ENCODE measurements at regions not wholly inside any gene's neighbourhood (a gene's known extent, or its start where the extent isn't known, plus 50 kb on each side); places are given as distances from the start of the nearest gene placed in this dataset.

- TF ChIP-seq SUZ12 (IDR thresholded peaks at IDR 0.05; ENCODE audit: extremely low read depth, insufficient read depth, insufficient read length): no peak
- TF ChIP-seq ZNF274 (IDR thresholded peaks at IDR 0.05; ENCODE audit: low read depth, low read length): no peak
- TF ChIP-seq YY1 (IDR thresholded peaks at IDR 0.05; ENCODE audit: insufficient read depth, insufficient read length): no peak
- H3K4me3 ChIP-seq (ENCODE audit: insufficient read length, low read depth): no peak overlapping the region
- no peaks in the 10 kb centered on the region for H3K4me1 ChIP-seq (ENCODE audit: insufficient read depth, insufficient read length)
- H3K9me3 ChIP-seq (ENCODE audit: insufficient read depth, low read length): no peaks in the 10 kb centered on the region
- DNase-seq (ENCODE audit: low read depth, low spot score): no peak
- no peak overlapping the region for H3K9ac ChIP-seq (ENCODE audit: insufficient read length, low read depth)
- no peaks in the 10 kb centered on the region for H3K27me3 ChIP-seq (ENCODE audit: insufficient read depth, insufficient read length)
- H3K36me3 ChIP-seq (ENCODE audit: insufficient read depth, insufficient read length, low read length): no peaks in the 10 kb centered on the region
Measured at GRCh38 chr10:105885495-105885894, 1244.4 kb downstream of the SORCS3 start.

- Histone ChIP-seq H3K36me3 (ENCODE audit: insufficient read depth, insufficient read length, low read length) (no peaks in the 10 kb centered on the region), H3K4me3 (ENCODE audit: insufficient read length, low read depth) (no peak overlapping the region), H3K9ac (ENCODE audit: insufficient read length, low read depth) (no peak overlapping the region), H3K4me1 (ENCODE audit: insufficient read depth, insufficient read length) (no peaks in the 10 kb centered on the region), H3K9me3 (ENCODE audit: insufficient read depth, low read length) (no peaks in the 10 kb centered on the region), H3K27me3 (ENCODE audit: insufficient read depth, insufficient read length) (no peaks in the 10 kb centered on the region)
- TF ChIP-seq ZNF274 (IDR thresholded peaks at IDR 0.05; ENCODE audit: low read depth, low read length) (no peak), SUZ12 (IDR thresholded peaks at IDR 0.05; ENCODE audit: extremely low read depth, insufficient read depth, insufficient read length) (no peak), YY1 (IDR thresholded peaks at IDR 0.05; ENCODE audit: insufficient read depth, insufficient read length) (no peak)
- DNase-seq (ENCODE audit: low read depth, low spot score): no peak
Measured at GRCh38 chr10:105879401-105879800, 1238.3 kb downstream of the SORCS3 start.

GRCh38 chr10:105875050-105875449 is 1234.0 kb downstream of the SORCS3 start:
- no peaks in the 10 kb centered on the region for H3K27me3 ChIP-seq (ENCODE audit: insufficient read depth, insufficient read length)
- no peaks in the 10 kb centered on the region for H3K36me3 ChIP-seq (ENCODE audit: insufficient read depth, insufficient read length, low read length)
- TF ChIP-seq YY1 (IDR thresholded peaks at IDR 0.05; ENCODE audit: insufficient read depth, insufficient read length) (no peak), ZNF274 (IDR thresholded peaks at IDR 0.05; ENCODE audit: low read depth, low read length) (no peak), SUZ12 (IDR thresholded peaks at IDR 0.05; ENCODE audit: extremely low read depth, insufficient read depth, insufficient read length) (no peak)
- no peak overlapping the region for H3K9ac ChIP-seq (ENCODE audit: insufficient read length, low read depth)
- no peak for DNase-seq (ENCODE audit: low read depth, low spot score)
- H3K4me3 ChIP-seq (ENCODE audit: insufficient read length, low read depth): no peak overlapping the region
- 0 out of 2 replicates have a peak, but pooled peaks cover 9% of the 10 kb centered on the region for H3K9me3 ChIP-seq (ENCODE audit: insufficient read depth, low read length)
- H3K4me1 ChIP-seq (ENCODE audit: insufficient read depth, insufficient read length): no peaks in the 10 kb centered on the region

- Histone ChIP-seq H3K9me3 (ENCODE audit: insufficient read depth, low read length) (0 out of 2 replicates have a peak, but pooled peaks cover 9% of the 10 kb centered on the region), H3K4me1 (ENCODE audit: insufficient read depth, insufficient read length) (no peaks in the 10 kb centered on the region), H3K4me3 (ENCODE audit: insufficient read length, low read depth) (no peak overlapping the region), H3K27me3 (ENCODE audit: insufficient read depth, insufficient read length) (no peaks in the 10 kb centered on the region), H3K36me3 (ENCODE audit: insufficient read depth, insufficient read length, low read length) (no peaks in the 10 kb centered on the region), H3K9ac (ENCODE audit: insufficient read length, low read depth) (no peak overlapping the region)
- TF ChIP-seq YY1 (IDR thresholded peaks at IDR 0.05; ENCODE audit: insufficient read depth, insufficient read length) (no peak), ZNF274 (IDR thresholded peaks at IDR 0.05; ENCODE audit: low read depth, low read length) (no peak), SUZ12 (IDR thresholded peaks at IDR 0.05; ENCODE audit: extremely low read depth, insufficient read depth, insufficient read length) (no peak)
- DNase-seq (ENCODE audit: low read depth, low spot score): no peak
Measured at GRCh38 chr10:105872665-105873064, 1231.6 kb downstream of the SORCS3 start.

- Histone ChIP-seq H3K4me3 (ENCODE audit: insufficient read length, low read depth) (no peak overlapping the region), H3K9ac (ENCODE audit: insufficient read length, low read depth) (no peak overlapping the region), H3K9me3 (ENCODE audit: insufficient read depth, low read length) (0 out of 2 replicates have a peak, but pooled peaks cover 9% of the 10 kb centered on the region), H3K27me3 (ENCODE audit: insufficient read depth, insufficient read length) (no peaks in the 10 kb centered on the region), H3K4me1 (ENCODE audit: insufficient read depth, insufficient read length) (no peaks in the 10 kb centered on the region), H3K36me3 (ENCODE audit: insufficient read depth, insufficient read length, low read length) (no peaks in the 10 kb centered on the region)
- no peak for DNase-seq (ENCODE audit: low read depth, low spot score)
- TF ChIP-seq SUZ12 (IDR thresholded peaks at IDR 0.05; ENCODE audit: extremely low read depth, insufficient read depth, insufficient read length) (no peak), YY1 (IDR thresholded peaks at IDR 0.05; ENCODE audit: insufficient read depth, insufficient read length) (no peak), ZNF274 (IDR thresholded peaks at IDR 0.05; ENCODE audit: low read depth, low read length) (no peak)
Measured at GRCh38 chr10:105868935-105869334, 1227.8 kb downstream of the SORCS3 start.

- Histone ChIP-seq H3K27me3 (ENCODE audit: insufficient read depth, insufficient read length) (no peaks in the 10 kb centered on the region), H3K36me3 (ENCODE audit: insufficient read depth, insufficient read length, low read length) (no peaks in the 10 kb centered on the region), H3K4me3 (ENCODE audit: insufficient read length, low read depth) (no peak overlapping the region), H3K4me1 (ENCODE audit: insufficient read depth, insufficient read length) (no peaks in the 10 kb centered on the region), H3K9ac (ENCODE audit: insufficient read length, low read depth) (no peak overlapping the region), H3K9me3 (ENCODE audit: insufficient read depth, low read length) (no peaks in the 10 kb centered on the region)
- TF ChIP-seq ZNF274 (IDR thresholded peaks at IDR 0.05; ENCODE audit: low read depth, low read length): no peak
- TF ChIP-seq YY1 (IDR thresholded peaks at IDR 0.05; ENCODE audit: insufficient read depth, insufficient read length): no peak
- TF ChIP-seq SUZ12 (IDR thresholded peaks at IDR 0.05; ENCODE audit: extremely low read depth, insufficient read depth, insufficient read length): no peak
- no peak for DNase-seq (ENCODE audit: low read depth, low spot score)
Measured at GRCh38 chr10:105864854-105865253, 1223.8 kb downstream of the SORCS3 start.

GRCh38 chr10:105857268-105858264 is 1216.5 kb downstream of the SORCS3 start:
- no peak overlapping the region for H3K4me3 ChIP-seq (ENCODE audit: insufficient read length, low read depth)

More at GRCh38 chr10:105857268-105858264, 1216.5 kb downstream of the SORCS3 start:
- Histone ChIP-seq H3K4me1 (ENCODE audit: insufficient read depth, insufficient read length) (no peaks in the 10 kb centered on the region), H3K27me3 (ENCODE audit: insufficient read depth, insufficient read length) (no peaks in the 10 kb centered on the region), H3K9me3 (ENCODE audit: insufficient read depth, low read length) (no peaks in the 10 kb centered on the region), H3K9ac (ENCODE audit: insufficient read length, low read depth) (no peak overlapping the region), H3K36me3 (ENCODE audit: insufficient read depth, insufficient read length, low read length) (no peaks in the 10 kb centered on the region)
- DNase-seq (ENCODE audit: low read depth, low spot score): no peak
- TF ChIP-seq ZNF274 (IDR thresholded peaks at IDR 0.05; ENCODE audit: low read depth, low read length) (no peak), YY1 (IDR thresholded peaks at IDR 0.05; ENCODE audit: insufficient read depth, insufficient read length) (no peak), SUZ12 (IDR thresholded peaks at IDR 0.05; ENCODE audit: extremely low read depth, insufficient read depth, insufficient read length) (no peak)

Data from NT2/D1 (cell line).